ENCODE measurements at regions not wholly inside any gene's neighbourhood (a gene's known extent, or its start where the extent isn't known, plus 50 kb on each side); places are given as distances from the start of the nearest gene placed in this dataset.

GRCh38 chr1:234713859-234714258 lies 103.9 kb upstream of the IRF2BP2 start:
- Histone ChIP-seq H3K36me3 (ENCODE audit: control insufficient read depth in 1 of 2, insufficient read depth in 2 of 2, low read length in 2 of 2) (no peaks in the 10 kb centered on the region), H3K27ac (ENCODE audit: low read depth, low read length) (no peak overlapping the region), H3K4me2 (ENCODE audit: low read length) (no peak overlapping the region), H3K9me2 (ENCODE audit: insufficient read depth) (no peaks in the 10 kb centered on the region), H3K4me1 (ENCODE audit: control insufficient read depth in 1 of 2, insufficient read depth in 2 of 2, low read length in 2 of 2) (no peaks in the 10 kb centered on the region), H4K20me1 (ENCODE audit: insufficient read depth) (no peaks in the 10 kb centered on the region), H3K79me2 (ENCODE audit: insufficient read depth, low read length) (no peaks in the 10 kb centered on the region), H3K4me3 (replicated peaks in 1 of 2; ENCODE audit: low read depth in 1 of 2, low read length in 2 of 2) (no peak overlapping the region), H3K27me3 (ENCODE audit: insufficient read depth, low read length) (no peaks in the 10 kb centered on the region), H3K9ac (ENCODE audit: low read length) (no peak overlapping the region), H3K9me3 (ENCODE audit: control insufficient read depth in 1 of 2, insufficient read depth in 1 of 2, low read depth in 1 of 2, low read length in 2 of 2) (no peaks in the 10 kb centered on the region), H2AFZ (ENCODE audit: low read depth, low read length, poor library complexity, severe bottlenecking) (no peak overlapping the region)
- DNase-seq (ENCODE audit: low read depth, low spot score): no peak
- BruUV-seq (replicated peaks): no TSS peak
- ChIA-PET POLR2A (no interaction called here), CTCF (no interaction called here), RAD21 (ENCODE audit: low non-redundant PET in 1 of 2, low total read pairs in 2 of 2, uncharacterized antibody in 2 of 2, unreplicated experiment in 2 of 2) (no interaction called here)
- intact Hi-C loops (cut with micrococcal nuclease): no loop called here
- TF ChIP-seq FOSL1 (IDR thresholded peaks at IDR 0.05; ENCODE audit: low read depth) (no peak), ZBTB33 (IDR thresholded peaks at IDR 0.05; ENCODE audit: extremely low read depth, insufficient replicate concordance, low read length) (no peak), YY1 (IDR thresholded peaks at IDR 0.05; ENCODE audit: extremely low read depth, insufficient replicate concordance, low read depth, low read length) (no peak), MAX (IDR thresholded peaks at IDR 0.05) (no peak), CTCF (IDR thresholded peaks at IDR 0.05 in 2 of 3, conservative IDR thresholded peaks at IDR 0.05 in 1 of 3; ENCODE audit: borderline replicate concordance in 1 of 3, insufficient read depth in 1 of 3, low read depth in 2 of 3, low read length in 2 of 3) (no peak), CBX3 (IDR thresholded peaks at IDR 0.05; ENCODE audit: low read depth) (no peak), EGR1 (IDR thresholded peaks at IDR 0.05; ENCODE audit: low read depth) (no peak), REST (IDR thresholded peaks at IDR 0.05; ENCODE audit: low read depth) (no peak), JUND (IDR thresholded peaks at IDR 0.05) (no peak), ZNF274 (IDR thresholded peaks at IDR 0.05; ENCODE audit: low read depth, low read length) (no peak), RAD21 (IDR thresholded peaks at IDR 0.05; ENCODE audit: low read depth) (no peak), ELF1 (IDR thresholded peaks at IDR 0.05; ENCODE audit: borderline replicate concordance, low read depth) (no peak), ZFX (IDR thresholded peaks at IDR 0.05) (no peak), TCF7L2 (IDR thresholded peaks at IDR 0.05; ENCODE audit: borderline replicate concordance, extremely low read depth, insufficient read depth, insufficient read length) (no peak), SRF (IDR thresholded peaks at IDR 0.05; ENCODE audit: low read depth) (no peak)
- ATAC-seq: no peak
